ENCODE measurements at regions not wholly inside any gene's neighbourhood (a gene's known extent, or its start where the extent isn't known, plus 50 kb on each side); places are given as distances from the start of the nearest gene placed in this dataset.

DNA sequence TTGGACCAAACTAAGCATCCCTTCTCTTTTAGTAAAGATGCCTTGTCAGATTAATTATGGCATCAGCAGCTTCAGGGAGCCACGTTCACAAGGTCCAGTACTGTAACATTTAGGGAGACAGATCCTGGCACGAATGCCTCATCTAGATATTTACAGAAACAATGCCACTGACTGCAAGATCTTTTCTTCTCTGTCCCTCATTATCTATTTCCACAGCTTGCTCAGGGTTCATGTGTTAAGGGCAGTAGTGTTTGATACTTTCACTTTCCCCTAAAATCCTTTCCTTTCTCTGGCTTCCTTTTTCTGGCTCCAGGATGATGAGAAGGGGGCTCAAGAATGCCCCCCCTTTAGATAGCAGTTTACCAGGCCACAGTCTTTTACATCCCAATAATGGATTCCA is 393.9 kb downstream of the BCL11A start:
- 8 to 18% (median 10%) methylated on average over 2 of the region's 2 CpGs for WGBS, 3 donors
- H3K4me1 ChIP-seq (ENCODE audit: control insufficient read depth in 3 of 3, insufficient read depth in 2 of 3, low read depth in 1 of 3, low read length in 2 of 3), result no peaks in the 10 kb centered on the region
- no peak for FAIRE-seq
- no peak overlapping the region for H3K27ac ChIP-seq (ENCODE audit: low read depth in 1 of 3, low read length in 2 of 3)
- no peaks in the 10 kb centered on the region for H3K9me3 ChIP-seq (ENCODE audit: control insufficient read depth in 2 of 2, insufficient read depth in 1 of 2, low read depth in 1 of 2, low read length in 1 of 2)
- no peak overlapping the region for H3K4me3 ChIP-seq (ENCODE audit: low read depth in 1 of 3, low read length in 3 of 3)
- no peaks in the 10 kb centered on the region for H3K36me3 ChIP-seq (ENCODE audit: control insufficient read depth in 3 of 3, insufficient read depth in 2 of 3, low read depth in 1 of 3, low read length in 3 of 3)
- H3K27me3 ChIP-seq (ENCODE audit: control insufficient read depth in 3 of 3, insufficient read depth in 3 of 3, low read length in 3 of 3), result no peaks in the 10 kb centered on the region
- DNase-seq, result peak in 1 of 2 donors; percentile 9

DNA sequence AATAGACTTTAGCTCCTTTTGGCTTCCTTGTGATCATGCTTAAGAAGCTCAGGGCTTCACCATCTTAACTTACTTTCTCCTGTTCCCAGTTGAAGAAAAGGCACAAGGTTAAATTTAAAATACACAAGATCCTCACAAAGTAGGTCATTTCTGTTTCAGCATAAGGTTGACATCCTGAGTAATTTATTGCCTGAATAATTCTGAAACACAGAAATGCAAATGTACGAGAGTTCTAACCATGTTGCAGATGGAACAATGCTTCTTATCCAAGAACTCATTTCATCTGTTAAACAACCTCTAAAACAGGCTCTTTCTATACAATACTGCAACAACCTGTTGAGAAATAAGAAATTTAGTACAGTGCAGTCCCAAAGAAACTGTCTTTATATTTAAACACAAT is 395.2 kb downstream of the BCL11A start:
- H3K36me3 ChIP-seq (ENCODE audit: control insufficient read depth in 3 of 3, insufficient read depth in 2 of 3, low read depth in 1 of 3, low read length in 3 of 3), result no peaks in the 10 kb centered on the region
- 73 to 97% (median 86%) methylated on average over 1 of the region's 1 CpG for WGBS, 3 donors
- H3K4me3 ChIP-seq (ENCODE audit: low read depth in 1 of 3, low read length in 3 of 3), result no peak overlapping the region
- peaks cover 0 to 3% of the 10 kb centered on the region in 2 donors for H3K9me3 ChIP-seq (ENCODE audit: control insufficient read depth in 2 of 2, insufficient read depth in 1 of 2, low read depth in 1 of 2, low read length in 1 of 2)
- no peak for DNase-seq
- no peak for FAIRE-seq
- no peaks in the 10 kb centered on the region for H3K4me1 ChIP-seq (ENCODE audit: control insufficient read depth in 3 of 3, insufficient read depth in 2 of 3, low read depth in 1 of 3, low read length in 2 of 3)
- no peak overlapping the region for H3K27ac ChIP-seq (ENCODE audit: low read depth in 1 of 3, low read length in 2 of 3)
- no peaks in the 10 kb centered on the region for H3K27me3 ChIP-seq (ENCODE audit: control insufficient read depth in 3 of 3, insufficient read depth in 3 of 3, low read length in 3 of 3)

DNA sequence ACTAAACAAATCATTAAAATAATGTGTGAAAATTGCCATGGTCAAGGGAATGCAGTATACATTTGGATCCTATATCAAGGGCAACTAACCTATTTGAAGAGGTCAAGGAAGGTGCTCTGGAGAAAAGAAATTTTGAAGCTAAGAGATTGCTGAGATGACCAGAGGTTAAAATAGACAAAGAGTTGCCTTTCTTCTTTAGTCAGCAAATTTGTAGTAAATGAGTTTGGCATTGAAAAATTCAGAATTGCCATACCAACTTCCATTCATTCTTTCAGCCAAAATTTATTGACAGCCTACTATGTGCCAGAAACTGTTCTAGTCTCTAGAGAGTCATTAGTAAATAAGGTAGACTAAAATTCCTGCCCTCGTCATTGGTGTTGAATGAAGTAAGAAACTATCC is 396.2 kb downstream of the BCL11A start:
- Histone ChIP-seq H3K36me3 (ENCODE audit: control insufficient read depth in 3 of 3, insufficient read depth in 2 of 3, low read depth in 1 of 3, low read length in 3 of 3) (no peaks in the 10 kb centered on the region), H3K4me1 (ENCODE audit: control insufficient read depth in 3 of 3, insufficient read depth in 2 of 3, low read depth in 1 of 3, low read length in 2 of 3) (no peaks in the 10 kb centered on the region), H3K27ac (ENCODE audit: low read depth in 1 of 3, low read length in 2 of 3) (no peak overlapping the region), H3K4me3 (ENCODE audit: low read depth in 1 of 3, low read length in 3 of 3) (no peak overlapping the region), H3K9me3 (ENCODE audit: control insufficient read depth in 2 of 2, insufficient read depth in 1 of 2, low read depth in 1 of 2, low read length in 1 of 2) (peaks cover 0 to 5% of the 10 kb centered on the region in 2 donors), H3K27me3 (ENCODE audit: control insufficient read depth in 3 of 3, insufficient read depth in 3 of 3, low read length in 3 of 3) (no peaks in the 10 kb centered on the region)
- FAIRE-seq, result no peak
- no peak for DNase-seq
- 86 to 97% (median 96%) methylated on average over 1 of the region's 1 CpG for WGBS, 3 donors

DNA sequence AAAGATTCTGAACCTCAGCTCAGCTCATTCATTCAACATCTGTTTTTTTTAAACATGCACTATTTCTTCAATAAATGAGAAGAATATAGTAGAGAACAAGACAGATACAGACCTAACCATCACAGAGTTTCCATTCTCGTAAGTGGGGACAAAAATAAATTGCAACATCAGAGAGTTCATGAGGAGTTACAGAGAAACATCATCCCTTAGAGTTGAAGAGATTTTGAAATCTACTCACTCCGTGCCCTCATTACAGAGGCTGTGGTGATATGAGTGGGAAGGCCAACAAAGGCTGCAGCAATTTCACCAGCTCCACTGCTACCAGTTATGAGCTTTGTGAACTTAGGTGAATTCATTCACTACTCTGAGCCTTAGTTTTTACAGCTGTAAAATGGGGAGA is 399.3 kb downstream of the BCL11A start:
- Histone ChIP-seq H3K27me3 (ENCODE audit: control insufficient read depth in 3 of 3, insufficient read depth in 3 of 3, low read length in 3 of 3) (no peaks in the 10 kb centered on the region), H3K4me1 (ENCODE audit: control insufficient read depth in 3 of 3, insufficient read depth in 2 of 3, low read depth in 1 of 3, low read length in 2 of 3) (no peaks in the 10 kb centered on the region), H3K27ac (ENCODE audit: low read depth in 1 of 3, low read length in 2 of 3) (no peak overlapping the region), H3K36me3 (ENCODE audit: control insufficient read depth in 3 of 3, insufficient read depth in 2 of 3, low read depth in 1 of 3, low read length in 3 of 3) (no peaks in the 10 kb centered on the region), H3K4me3 (ENCODE audit: low read depth in 1 of 3, low read length in 3 of 3) (no peak overlapping the region), H3K9me3 (ENCODE audit: control insufficient read depth in 2 of 2, insufficient read depth in 1 of 2, low read depth in 1 of 2, low read length in 1 of 2) (peaks cover 0 to 6% of the 10 kb centered on the region in 2 donors)
- DNase-seq, result no peak
- FAIRE-seq, result no peak
- WGBS, 3 donors, result 74 to 85% (median 81%) methylated on average over 2 of the region's 2 CpGs

DNA sequence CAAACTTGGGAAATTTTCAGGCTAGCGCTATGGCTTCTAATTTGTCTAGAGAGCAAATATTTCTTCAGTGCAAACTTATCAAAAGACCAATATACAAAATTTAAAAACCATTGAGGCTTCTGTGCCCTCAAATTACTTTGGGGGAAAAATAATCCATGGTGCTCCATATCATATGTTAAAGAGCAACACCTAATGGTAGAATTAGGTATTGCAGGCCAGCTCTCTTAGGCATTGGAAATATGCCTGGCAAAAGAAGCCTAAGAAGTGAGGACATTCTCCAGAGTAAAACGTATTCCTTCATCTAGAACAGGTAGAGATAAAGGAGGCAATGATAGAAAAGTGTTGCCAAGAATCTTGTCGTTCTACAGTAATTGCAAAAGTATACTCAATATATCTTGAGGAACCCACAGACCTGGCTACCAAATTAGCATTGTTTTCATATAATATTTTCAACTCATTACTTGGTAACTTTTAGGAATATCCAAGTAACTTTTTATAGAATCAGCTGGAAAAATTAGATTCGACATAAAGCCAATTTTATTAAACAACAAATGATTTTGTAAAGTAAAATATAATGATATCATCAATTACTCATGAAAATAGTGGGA is 401.1 kb downstream of the BCL11A start:
- Histone ChIP-seq H3K4me1 (ENCODE audit: control insufficient read depth in 3 of 3, insufficient read depth in 2 of 3, low read depth in 1 of 3, low read length in 2 of 3) (no peaks in the 10 kb centered on the region), H3K27me3 (ENCODE audit: control insufficient read depth in 3 of 3, insufficient read depth in 3 of 3, low read length in 3 of 3) (no peaks in the 10 kb centered on the region), H3K9me3 (ENCODE audit: control insufficient read depth in 2 of 2, insufficient read depth in 1 of 2, low read depth in 1 of 2, low read length in 1 of 2) (peaks cover 0 to 7% of the 10 kb centered on the region in 2 donors), H3K4me3 (ENCODE audit: low read depth in 1 of 3, low read length in 3 of 3) (no peak overlapping the region), H3K27ac (ENCODE audit: low read depth in 1 of 3, low read length in 2 of 3) (no peak overlapping the region), H3K36me3 (ENCODE audit: control insufficient read depth in 3 of 3, insufficient read depth in 2 of 3, low read depth in 1 of 3, low read length in 3 of 3) (no peaks in the 10 kb centered on the region)
- DNase-seq (peak; percentile 13 to 45), FAIRE-seq (no peak)
- 70 to 79% (median 74%) methylated on average over 4 of the region's 4 CpGs for WGBS, 3 donors

DNA sequence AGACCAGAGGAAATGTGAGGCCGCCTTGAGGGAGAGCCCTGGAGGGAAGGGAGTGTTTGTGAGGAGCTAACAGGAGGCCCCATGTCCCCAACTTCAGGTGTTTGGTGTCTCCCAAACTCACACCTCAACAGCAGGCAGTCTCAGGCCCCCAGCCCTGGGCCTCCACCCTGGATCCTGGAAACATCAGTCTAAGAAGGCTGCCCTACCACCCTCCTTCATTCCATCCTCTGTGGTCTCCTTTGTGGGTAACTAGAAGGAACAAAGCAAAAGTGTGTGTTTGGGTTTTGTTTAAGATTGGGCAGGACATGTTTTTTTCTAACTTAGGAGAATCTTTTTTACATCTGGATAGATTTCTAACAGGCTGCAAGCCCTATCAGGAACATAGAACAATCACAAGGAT is 404.3 kb downstream of the BCL11A start:
- Histone ChIP-seq H3K9me3 (ENCODE audit: control insufficient read depth in 2 of 2, insufficient read depth in 1 of 2, low read depth in 1 of 2, low read length in 1 of 2) (peaks cover 0 to 7% of the 10 kb centered on the region in 2 donors), H3K27ac (ENCODE audit: low read depth in 1 of 3, low read length in 2 of 3) (no peak overlapping the region), H3K4me3 (ENCODE audit: low read depth in 1 of 3, low read length in 3 of 3) (no peak overlapping the region), H3K36me3 (ENCODE audit: control insufficient read depth in 3 of 3, insufficient read depth in 2 of 3, low read depth in 1 of 3, low read length in 3 of 3) (no peaks in the 10 kb centered on the region), H3K27me3 (ENCODE audit: control insufficient read depth in 3 of 3, insufficient read depth in 3 of 3, low read length in 3 of 3) (no peaks in the 10 kb centered on the region), H3K4me1 (ENCODE audit: control insufficient read depth in 3 of 3, insufficient read depth in 2 of 3, low read depth in 1 of 3, low read length in 2 of 3) (no peaks in the 10 kb centered on the region)
- DNase-seq (no peak), FAIRE-seq (no peak)
- WGBS, 3 donors, result 64 to 82% (median 73%) methylated on average over 1 of the region's 1 CpG

DNA sequence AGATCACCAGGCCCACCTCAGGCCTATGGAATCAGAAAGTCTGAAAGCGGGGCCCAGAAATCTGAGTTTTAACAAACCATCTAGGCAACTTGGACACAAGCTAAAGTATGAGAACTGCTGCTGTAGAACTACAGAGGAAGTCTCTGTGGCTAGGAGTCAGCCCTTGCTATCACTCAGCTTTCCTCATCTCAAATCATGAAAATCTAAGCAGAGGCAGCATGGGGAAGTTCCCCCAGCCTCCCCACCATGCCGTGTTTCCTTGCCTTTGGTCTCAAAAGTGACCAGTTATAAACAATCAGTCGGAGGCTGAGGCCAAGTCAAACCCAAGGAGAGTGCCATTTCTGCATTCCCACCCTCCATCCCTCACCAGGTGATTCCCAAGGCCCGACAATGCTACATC is 404.7 kb downstream of the BCL11A start:
- no peaks in the 10 kb centered on the region for H3K36me3 ChIP-seq (ENCODE audit: control insufficient read depth in 3 of 3, insufficient read depth in 2 of 3, low read depth in 1 of 3, low read length in 3 of 3)
- H3K4me1 ChIP-seq (ENCODE audit: control insufficient read depth in 3 of 3, insufficient read depth in 2 of 3, low read depth in 1 of 3, low read length in 2 of 3), result no peaks in the 10 kb centered on the region
- WGBS, 3 donors, result 67 to 81% (median 71%) methylated on average over 4 of the region's 4 CpGs
- no peak overlapping the region for H3K27ac ChIP-seq (ENCODE audit: low read depth in 1 of 3, low read length in 2 of 3)
- no peak overlapping the region for H3K4me3 ChIP-seq (ENCODE audit: low read depth in 1 of 3, low read length in 3 of 3)
- peaks cover 0 to 7% of the 10 kb centered on the region in 2 donors for H3K9me3 ChIP-seq (ENCODE audit: control insufficient read depth in 2 of 2, insufficient read depth in 1 of 2, low read depth in 1 of 2, low read length in 1 of 2)
- no peak for DNase-seq
- no peak for FAIRE-seq
- H3K27me3 ChIP-seq (ENCODE audit: control insufficient read depth in 3 of 3, insufficient read depth in 3 of 3, low read length in 3 of 3), result no peaks in the 10 kb centered on the region

DNA sequence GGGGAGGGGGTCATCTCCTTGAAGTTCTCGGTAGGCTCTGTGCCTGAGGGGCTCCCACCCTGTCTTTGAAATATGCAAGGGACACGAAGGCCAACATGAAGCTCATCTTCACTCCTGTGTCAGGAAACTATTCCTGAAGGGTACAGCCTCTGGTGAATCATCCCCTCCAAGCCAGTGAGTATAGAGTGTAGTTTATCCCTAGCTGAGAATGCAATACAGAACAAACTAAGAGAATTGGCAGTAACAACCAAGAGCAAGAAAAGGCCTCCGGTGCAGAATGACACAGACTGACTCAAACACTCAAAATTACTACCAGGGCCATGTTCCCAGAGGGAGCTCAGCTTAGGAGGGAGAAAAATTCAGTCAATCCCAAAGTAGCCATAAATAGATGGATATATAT is 413.3 kb downstream of the BCL11A start:
- H3K4me3 ChIP-seq (ENCODE audit: low read depth in 1 of 3, low read length in 3 of 3), result no peak overlapping the region
- H3K9me3 ChIP-seq (ENCODE audit: control insufficient read depth in 2 of 2, insufficient read depth in 1 of 2, low read depth in 1 of 2, low read length in 1 of 2), result peaks cover 0 to 18% of the 10 kb centered on the region in 2 donors

DNA sequence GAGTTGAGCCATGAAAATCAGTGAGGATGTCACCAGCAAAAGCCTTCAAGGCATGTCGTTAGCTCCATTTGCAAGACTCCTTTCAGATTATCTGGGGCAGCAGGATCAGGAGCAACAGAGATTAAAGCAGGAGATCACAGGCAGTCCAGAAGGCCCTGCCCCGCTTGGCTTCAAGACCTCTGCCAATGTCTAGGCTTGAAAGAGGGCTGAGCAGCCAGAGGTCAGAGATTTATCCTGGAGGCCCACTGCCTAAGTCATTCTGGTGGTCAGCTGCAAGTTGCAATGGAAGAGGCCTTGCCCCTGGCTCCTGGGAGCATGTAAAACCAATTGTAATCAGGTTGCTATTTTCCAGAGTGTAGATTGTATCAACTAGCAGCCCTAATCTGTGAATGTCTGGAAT is 416.5 kb downstream of the BCL11A start:
- WGBS, 3 donors, result 87 to 91% (median 88%) methylated on average over 2 of the region's 2 CpGs
- no peaks in the 10 kb centered on the region for H3K27me3 ChIP-seq (ENCODE audit: control insufficient read depth in 3 of 3, insufficient read depth in 3 of 3, low read length in 3 of 3)
- FAIRE-seq (no peak), DNase-seq (no peak)
- no peak overlapping the region for H3K4me3 ChIP-seq (ENCODE audit: low read depth in 1 of 3, low read length in 3 of 3)
- H3K27ac ChIP-seq (ENCODE audit: low read depth in 1 of 3, low read length in 2 of 3), result no peak overlapping the region
- H3K36me3 ChIP-seq (ENCODE audit: control insufficient read depth in 3 of 3, insufficient read depth in 2 of 3, low read depth in 1 of 3, low read length in 3 of 3), result no peaks in the 10 kb centered on the region
- no peaks in the 10 kb centered on the region for H3K4me1 ChIP-seq (ENCODE audit: control insufficient read depth in 3 of 3, insufficient read depth in 2 of 3, low read depth in 1 of 3, low read length in 2 of 3)
- peaks cover 0 to 18% of the 10 kb centered on the region in 2 donors for H3K9me3 ChIP-seq (ENCODE audit: control insufficient read depth in 2 of 2, insufficient read depth in 1 of 2, low read depth in 1 of 2, low read length in 1 of 2)

More for the DNA sequence above, 413.3 kb downstream of the BCL11A start:
- DNase-seq, result no peak
- no peak for FAIRE-seq
- Histone ChIP-seq H3K36me3 (ENCODE audit: control insufficient read depth in 3 of 3, insufficient read depth in 2 of 3, low read depth in 1 of 3, low read length in 3 of 3) (no peaks in the 10 kb centered on the region), H3K27me3 (ENCODE audit: control insufficient read depth in 3 of 3, insufficient read depth in 3 of 3, low read length in 3 of 3) (no peaks in the 10 kb centered on the region), H3K4me1 (ENCODE audit: control insufficient read depth in 3 of 3, insufficient read depth in 2 of 3, low read depth in 1 of 3, low read length in 2 of 3) (no peaks in the 10 kb centered on the region), H3K27ac (ENCODE audit: low read depth in 1 of 3, low read length in 2 of 3) (no peak overlapping the region)
- WGBS, 3 donors, result 74 to 86% (median 84%) methylated on average over 3 of the region's 3 CpGs

Measured in small intestine (tissue), 7 donors.